ENCODE measurements at regions not wholly inside any gene's neighbourhood (a gene's known extent, or its start where the extent isn't known, plus 50 kb on each side); places are given as distances from the start of the nearest gene placed in this dataset.

GRCh38 chr3:177596248-177596815 lies 399.1 kb upstream of the TBL1XR1 start:
- intact Hi-C loops (cut with micrococcal nuclease): loop anchor here (5.0 kb wide), 1 partner anchor 394 kb away; no protein-coding TSS in a partner anchor
- Mint-ChIP-seq H3K4me1 (ENCODE audit: low read depth) (peaks cover 58% of the 10 kb centered on the region), H3K4me3 (ENCODE audit: low read depth) (no peak overlapping the region), H3K9me3 (no peaks in the 10 kb centered on the region), H3K27ac (no peak overlapping the region), H3K27me3 (ENCODE audit: low read depth) (no peaks in the 10 kb centered on the region), H3K36me3 (ENCODE audit: low read depth) (peaks cover 4% of the 10 kb centered on the region)
- no peak for DNase-seq (ENCODE audit: low spot score)

DNA sequence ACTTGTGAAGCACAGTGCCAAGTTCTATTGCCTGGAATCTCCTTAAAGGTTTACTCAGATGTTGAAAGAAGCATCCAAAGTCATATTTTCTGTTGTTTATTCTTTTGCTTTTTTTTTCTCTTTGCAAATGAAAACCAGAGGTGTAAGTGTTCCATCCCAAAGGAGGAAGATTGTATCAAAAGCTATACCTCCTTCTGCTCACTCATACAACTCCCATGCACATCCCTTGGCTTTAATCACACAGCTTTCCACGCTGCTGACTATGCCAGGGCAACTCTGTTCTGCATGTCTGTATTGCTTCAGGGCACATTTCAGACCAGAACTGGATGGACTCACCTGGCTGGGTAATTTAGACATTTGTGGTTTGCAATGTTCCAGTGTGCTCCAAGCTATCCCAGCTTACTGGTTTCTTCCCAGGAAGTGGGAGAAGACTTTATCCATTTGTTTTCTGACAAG lies 399.6 kb upstream of the TBL1XR1 start:
- Mint-ChIP-seq H3K36me3 (ENCODE audit: low read depth) (peaks cover 4% of the 10 kb centered on the region), H3K4me1 (ENCODE audit: low read depth) (peaks cover 53% of the 10 kb centered on the region), H3K27me3 (ENCODE audit: low read depth) (no peaks in the 10 kb centered on the region), H3K27ac (peak overlapping the region; percentile 90), H3K9me3 (no peaks in the 10 kb centered on the region), H3K4me3 (ENCODE audit: low read depth) (no peak overlapping the region)
- intact Hi-C loops (cut with micrococcal nuclease): loop anchor here (5.0 kb wide), 1 partner anchor 395 kb away; no protein-coding TSS in a partner anchor
- DNase-seq (ENCODE audit: low spot score): no peak

GRCh38 chr3:177597311-177598096 lies 400.2 kb upstream of the TBL1XR1 start:
- intact Hi-C loops (cut with micrococcal nuclease): loop anchor here (5.0 kb wide), 1 partner anchor 395 kb away; no protein-coding TSS in a partner anchor
- H3K9me3 Mint-ChIP-seq: no peaks in the 10 kb centered on the region

GRCh38 chr3:177598097-177598833 lies 401.0 kb upstream of the TBL1XR1 start:
- Mint-ChIP-seq H3K9me3 (peaks cover under 1% of the 10 kb centered on the region), H3K36me3 (ENCODE audit: low read depth) (peaks cover 4% of the 10 kb centered on the region), H3K27me3 (ENCODE audit: low read depth) (no peaks in the 10 kb centered on the region), H3K4me3 (ENCODE audit: low read depth) (peak overlapping the region; percentile 53), H3K4me1 (ENCODE audit: low read depth) (peaks cover 58% of the 10 kb centered on the region), H3K27ac (peak overlapping the region; percentile 90)
- intact Hi-C loops (cut with micrococcal nuclease): loop anchor here (5.0 kb wide), 1 partner anchor 396 kb away; no protein-coding TSS in a partner anchor
- DNase-seq (ENCODE audit: low spot score): no peak

More at GRCh38 chr3:177597311-177598096, 400.2 kb upstream of the TBL1XR1 start:
- DNase-seq (ENCODE audit: low spot score): no peak
- Mint-ChIP-seq H3K4me1 (ENCODE audit: low read depth) (peaks cover 53% of the 10 kb centered on the region), H3K36me3 (ENCODE audit: low read depth) (peaks cover 4% of the 10 kb centered on the region), H3K27me3 (ENCODE audit: low read depth) (no peaks in the 10 kb centered on the region), H3K4me3 (ENCODE audit: low read depth) (peak overlapping the region; percentile 53), H3K27ac (peak overlapping the region; percentile 90)

DNA sequence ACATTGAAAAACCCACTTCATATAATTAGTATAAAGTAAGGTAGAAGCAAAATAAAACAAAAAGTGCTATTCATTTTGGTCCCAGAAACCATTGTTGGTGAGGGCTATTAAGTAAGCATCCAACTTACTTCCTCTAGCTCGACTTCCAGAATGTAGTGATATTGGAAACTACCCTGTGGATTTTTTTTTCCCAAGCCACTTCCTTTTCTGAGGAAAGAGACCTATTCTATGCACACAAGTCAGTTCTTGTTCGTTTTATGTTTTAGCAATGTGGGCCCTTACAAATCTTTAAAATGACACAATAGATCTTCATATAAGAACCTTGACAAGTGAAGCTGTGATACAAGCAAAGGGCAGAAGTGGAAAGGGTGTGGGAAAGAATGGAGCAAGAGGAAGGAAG lies 402.0 kb upstream of the TBL1XR1 start:
- DNase-seq (ENCODE audit: low spot score): no peak
- peaks cover 4% of the 10 kb centered on the region for H3K9me3 Mint-ChIP-seq
- no peak overlapping the region for H3K27ac Mint-ChIP-seq
- H3K27me3 Mint-ChIP-seq (ENCODE audit: low read depth): no peaks in the 10 kb centered on the region
- intact Hi-C loops (cut with micrococcal nuclease): loop anchor here (5.0 kb wide), 1 partner anchor 397 kb away; no protein-coding TSS in a partner anchor
- H3K4me3 Mint-ChIP-seq (ENCODE audit: low read depth): no peak overlapping the region
- peaks cover 4% of the 10 kb centered on the region for H3K36me3 Mint-ChIP-seq (ENCODE audit: low read depth)
- peaks cover 58% of the 10 kb centered on the region for H3K4me1 Mint-ChIP-seq (ENCODE audit: low read depth)

DNA sequence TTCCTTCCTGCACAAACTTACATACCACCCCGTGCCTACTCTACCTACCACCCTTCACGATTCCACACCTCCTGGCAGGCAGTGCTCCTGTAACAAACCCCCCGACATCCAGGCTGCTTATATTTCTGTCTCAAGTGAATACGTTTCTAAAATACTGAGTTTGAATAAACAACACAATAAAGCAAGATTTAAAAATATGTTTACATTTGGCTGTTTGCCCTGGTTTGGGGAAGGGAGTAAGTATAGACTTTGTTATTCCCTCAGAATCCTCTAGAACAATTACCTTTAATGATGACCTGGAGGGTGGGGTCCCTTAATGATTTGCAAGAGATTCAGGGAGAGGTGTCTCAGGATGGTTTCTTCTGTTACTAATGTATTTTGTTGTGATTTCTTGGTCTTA lies 402.6 kb upstream of the TBL1XR1 start:
- peaks cover 4% of the 10 kb centered on the region for H3K36me3 Mint-ChIP-seq (ENCODE audit: low read depth)
- intact Hi-C loops (cut with micrococcal nuclease): loop anchor here (5.0 kb wide), 1 partner anchor 398 kb away; no protein-coding TSS in a partner anchor

DNA sequence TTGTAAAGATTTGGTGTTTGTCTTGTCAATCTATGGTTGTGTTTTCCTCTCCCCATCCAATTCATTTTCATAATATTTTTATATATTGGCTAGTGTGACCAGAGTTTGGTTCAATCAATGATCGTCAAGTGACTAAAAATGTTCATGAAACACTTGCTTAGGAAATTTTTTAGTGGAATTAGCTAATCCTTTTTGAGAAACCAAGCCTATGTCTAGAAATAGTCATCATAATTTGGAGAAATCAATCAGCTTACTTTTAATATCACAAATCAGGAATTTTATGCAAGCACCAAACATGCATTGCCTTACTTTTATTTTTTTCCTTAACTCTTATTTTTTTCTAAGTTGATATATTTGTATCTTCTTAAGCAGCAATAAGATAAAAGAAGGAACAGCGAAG lies 403.1 kb upstream of the TBL1XR1 start:
- peaks cover 4% of the 10 kb centered on the region for H3K36me3 Mint-ChIP-seq (ENCODE audit: low read depth)
- no peak for DNase-seq (ENCODE audit: low spot score)
- no peaks in the 10 kb centered on the region for H3K27me3 Mint-ChIP-seq (ENCODE audit: low read depth)
- H3K27ac Mint-ChIP-seq: no peak overlapping the region
- peaks cover 55% of the 10 kb centered on the region for H3K4me1 Mint-ChIP-seq (ENCODE audit: low read depth)
- peaks cover 4% of the 10 kb centered on the region for H3K9me3 Mint-ChIP-seq
- H3K4me3 Mint-ChIP-seq (ENCODE audit: low read depth): no peak overlapping the region
- intact Hi-C loops (cut with micrococcal nuclease): no loop called here

More for the DNA sequence above, 402.6 kb upstream of the TBL1XR1 start:
- peaks cover 4% of the 10 kb centered on the region for H3K9me3 Mint-ChIP-seq
- no peak for DNase-seq (ENCODE audit: low spot score)
- peaks cover 58% of the 10 kb centered on the region for H3K4me1 Mint-ChIP-seq (ENCODE audit: low read depth)
- H3K27ac Mint-ChIP-seq: no peak overlapping the region
- H3K27me3 Mint-ChIP-seq (ENCODE audit: low read depth): no peaks in the 10 kb centered on the region
- H3K4me3 Mint-ChIP-seq (ENCODE audit: low read depth): no peak overlapping the region

DNA sequence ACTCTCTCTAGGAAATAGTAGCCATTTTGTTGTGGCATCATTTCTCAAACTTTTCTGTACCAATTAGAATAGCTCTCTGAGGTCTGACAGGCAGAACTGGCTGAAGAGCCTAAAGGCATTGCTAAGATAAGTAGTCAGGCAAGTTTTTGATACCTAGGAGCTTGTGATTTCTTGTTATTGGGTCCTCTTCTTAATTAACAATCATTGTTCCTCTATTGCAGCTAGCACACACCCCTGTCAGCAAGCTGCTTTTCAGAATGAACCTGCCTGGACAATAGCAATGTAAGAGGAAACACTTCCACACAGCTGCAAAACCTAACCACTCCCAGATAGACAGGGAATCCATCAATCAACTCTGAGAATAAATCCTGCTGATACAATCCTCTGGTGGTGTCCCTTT lies 403.9 kb upstream of the TBL1XR1 start:
- Mint-ChIP-seq H3K36me3 (ENCODE audit: low read depth) (peaks cover 4% of the 10 kb centered on the region), H3K4me1 (ENCODE audit: low read depth) (peaks cover 48% of the 10 kb centered on the region), H3K4me3 (ENCODE audit: low read depth) (no peak overlapping the region), H3K27me3 (ENCODE audit: low read depth) (no peaks in the 10 kb centered on the region), H3K9me3 (peaks cover 8% of the 10 kb centered on the region), H3K27ac (no peak overlapping the region)
- DNase-seq (ENCODE audit: low spot score): no peak
- intact Hi-C loops (cut with micrococcal nuclease): no loop called here

GRCh38 chr3:177602601-177603147 lies 405.4 kb upstream of the TBL1XR1 start:
- intact Hi-C loops (cut with micrococcal nuclease): no loop called here
- no peak for DNase-seq (ENCODE audit: low spot score)
- peaks cover 41% of the 10 kb centered on the region for H3K4me1 Mint-ChIP-seq (ENCODE audit: low read depth)
- no peak overlapping the region for H3K4me3 Mint-ChIP-seq (ENCODE audit: low read depth)
- H3K27ac Mint-ChIP-seq: no peak overlapping the region
- H3K9me3 Mint-ChIP-seq: peaks cover 8% of the 10 kb centered on the region
- no peaks in the 10 kb centered on the region for H3K27me3 Mint-ChIP-seq (ENCODE audit: low read depth)
- H3K36me3 Mint-ChIP-seq (ENCODE audit: low read depth): peaks cover 4% of the 10 kb centered on the region

- peaks cover 4% of the 10 kb centered on the region for H3K36me3 Mint-ChIP-seq (ENCODE audit: low read depth)
- intact Hi-C loops (cut with micrococcal nuclease): no loop called here
- H3K9me3 Mint-ChIP-seq: peaks cover 8% of the 10 kb centered on the region
- no peaks in the 10 kb centered on the region for H3K27me3 Mint-ChIP-seq (ENCODE audit: low read depth)
- no peak overlapping the region for H3K4me3 Mint-ChIP-seq (ENCODE audit: low read depth)
- DNase-seq (ENCODE audit: low spot score): no peak
- H3K27ac Mint-ChIP-seq: no peak overlapping the region
- peaks cover 36% of the 10 kb centered on the region for H3K4me1 Mint-ChIP-seq (ENCODE audit: low read depth)
These were observed 405.9 kb upstream of the TBL1XR1 start for GRCh38 chr3:177603148-177603603.

GRCh38 chr3:177604181-177604580 lies 406.9 kb upstream of the TBL1XR1 start:
- H3K9me3 Mint-ChIP-seq: peaks cover 8% of the 10 kb centered on the region
- DNase-seq (ENCODE audit: low spot score): no peak
- H3K27me3 Mint-ChIP-seq (ENCODE audit: low read depth): no peaks in the 10 kb centered on the region
- H3K4me1 Mint-ChIP-seq (ENCODE audit: low read depth): peaks cover 28% of the 10 kb centered on the region
- no peak overlapping the region for H3K27ac Mint-ChIP-seq
- H3K36me3 Mint-ChIP-seq (ENCODE audit: low read depth): no peaks in the 10 kb centered on the region
- H3K4me3 Mint-ChIP-seq (ENCODE audit: low read depth): no peak overlapping the region
- intact Hi-C loops (cut with micrococcal nuclease): no loop called here

DNA sequence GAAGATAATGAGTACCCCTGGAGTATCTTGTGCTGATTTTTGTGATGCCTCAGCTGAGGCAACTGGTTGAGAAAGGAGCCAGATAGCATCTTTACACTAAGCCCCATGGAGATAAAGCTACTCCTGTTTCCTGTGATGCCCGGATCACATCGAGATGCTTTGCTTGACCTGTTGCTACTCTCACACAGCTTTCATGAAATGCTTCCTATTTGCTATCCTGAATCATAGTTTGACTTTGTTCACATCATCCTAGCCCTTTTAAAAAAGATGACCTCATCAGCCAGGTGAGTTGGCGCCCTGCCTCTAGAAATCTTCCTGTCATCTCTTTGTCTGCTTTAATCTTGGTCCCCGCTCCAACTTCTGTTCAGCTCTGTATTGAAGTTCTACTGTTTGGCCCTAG lies 409.6 kb upstream of the TBL1XR1 start:
- no peak overlapping the region for H3K4me3 Mint-ChIP-seq (ENCODE audit: low read depth)
- no peak overlapping the region for H3K27ac Mint-ChIP-seq
- no peak for DNase-seq (ENCODE audit: low spot score)

More for the DNA sequence above, 409.6 kb upstream of the TBL1XR1 start:
- no peaks in the 10 kb centered on the region for H3K36me3 Mint-ChIP-seq (ENCODE audit: low read depth)
- intact Hi-C loops (cut with micrococcal nuclease): no loop called here
- peaks cover 8% of the 10 kb centered on the region for H3K9me3 Mint-ChIP-seq
- peaks cover 19% of the 10 kb centered on the region for H3K4me1 Mint-ChIP-seq (ENCODE audit: low read depth)
- H3K27me3 Mint-ChIP-seq (ENCODE audit: low read depth): no peaks in the 10 kb centered on the region
